ENCODE measurements at regions not wholly inside any gene's neighbourhood (a gene's known extent, or its start where the extent isn't known, plus 50 kb on each side); places are given as distances from the start of the nearest gene placed in this dataset.

GRCh38 chr9:20191228-20191840 is 402.5 kb upstream of the SLC24A2 start:
- DNase-seq (ENCODE audit: low read depth), result no peak
- no peak overlapping the region for H3K4me3 ChIP-seq (replicated peaks; ENCODE audit: low read depth, low read length)
- no peak for TF ChIP-seq CTCF (IDR thresholded peaks at IDR 0.05; ENCODE audit: low read length, missing control alignments)

- H3K4me3 ChIP-seq (replicated peaks; ENCODE audit: low read depth, low read length), result no peak overlapping the region
- DNase-seq (ENCODE audit: low read depth), result no peak
- TF ChIP-seq CTCF (IDR thresholded peaks at IDR 0.05; ENCODE audit: low read length, missing control alignments), result no peak
Measured at GRCh38 chr9:20189871-20190270, 401.0 kb upstream of the SLC24A2 start.

- no peak for TF ChIP-seq CTCF (IDR thresholded peaks at IDR 0.05; ENCODE audit: low read length, missing control alignments)
- no peak for DNase-seq (ENCODE audit: low read depth)
- no peak overlapping the region for H3K4me3 ChIP-seq (replicated peaks; ENCODE audit: low read depth, low read length)
Measured at GRCh38 chr9:20188616-20189369, 400.0 kb upstream of the SLC24A2 start.

GRCh38 chr9:20187318-20187717 is 398.5 kb upstream of the SLC24A2 start:
- no peak for DNase-seq (ENCODE audit: low read depth)
- no peak overlapping the region for H3K4me3 ChIP-seq (replicated peaks; ENCODE audit: low read depth, low read length)
- TF ChIP-seq CTCF (IDR thresholded peaks at IDR 0.05; ENCODE audit: low read length, missing control alignments), result no peak

- no peak for DNase-seq (ENCODE audit: low read depth)
- no peak for TF ChIP-seq CTCF (IDR thresholded peaks at IDR 0.05; ENCODE audit: low read length, missing control alignments)
- H3K4me3 ChIP-seq (replicated peaks; ENCODE audit: low read depth, low read length), result no peak overlapping the region
Measured at GRCh38 chr9:20186823-20187222, 398.0 kb upstream of the SLC24A2 start.

GRCh38 chr9:20186231-20186630 is 397.4 kb upstream of the SLC24A2 start:
- no peak for DNase-seq (ENCODE audit: low read depth)
- no peak overlapping the region for H3K4me3 ChIP-seq (replicated peaks; ENCODE audit: low read depth, low read length)
- TF ChIP-seq CTCF (IDR thresholded peaks at IDR 0.05; ENCODE audit: low read length, missing control alignments), result no peak

GRCh38 chr9:20184541-20184940 is 395.7 kb upstream of the SLC24A2 start:
- DNase-seq (ENCODE audit: low read depth), result no peak
- no peak for TF ChIP-seq CTCF (IDR thresholded peaks at IDR 0.05; ENCODE audit: low read length, missing control alignments)
- H3K4me3 ChIP-seq (replicated peaks; ENCODE audit: low read depth, low read length), result no peak overlapping the region
